A673 (cell line): ENCODE measurements at regions not wholly inside any gene's neighbourhood (a gene's known extent, or its start where the extent isn't known, plus 50 kb on each side); places are given as distances from the start of the nearest gene placed in this dataset.

Experiments
- CTCF ChIP-seq: fragments of 300-800, 200-600 bp; sonication (generic); conservative IDR thresholded peaks from 2 replicates; pipeline ENCODE4 v1.5.1; 2017; ENCODE audit warnings: low read depth, mild to moderate bottlenecking, antibody characterized with exemption, low read length, moderate library complexity, mixed read lengths
- EZH2 ChIP-seq: fragments of 200-600 bp; sonication (generic); IDR thresholded peaks from 2 replicates; pipeline ENCODE4 v1.6.1; 2017; ENCODE audit warnings: borderline replicate concordance, low read depth, mild to moderate bottlenecking, mixed read lengths, antibody characterized with exemption, low read length; ENCODE audit not compliant: poor library complexity, severe bottlenecking

- no peak for TF ChIP-seq CTCF
- no peak for TF ChIP-seq EZH2
Observed at GRCh38 chr13:64962404-64962803, 2267.7 kb downstream of the PCDH9 start.
